Hepatocyte (in vitro differentiated cells): ENCODE measurements at regions not wholly inside any gene's neighbourhood (a gene's known extent, or its start where the extent isn't known, plus 50 kb on each side); places are given as distances from the start of the nearest gene placed in this dataset.

Source experiments
- CTCF ChIP-seq: fragments of 200-600 bp; sonication (generic); IDR thresholded peaks from 2 replicates; pipeline ENCODE4 v1.5.1; 2016; ENCODE audit warnings: antibody characterized with exemption, mild to moderate bottlenecking; ENCODE audit not compliant: poor library complexity
- EZH2 ChIP-seq: fragments of 200-600 bp; sonication (generic); IDR thresholded peaks from 2 replicates; pipeline ENCODE4 v1.6.1; 2016; ENCODE audit warnings: antibody characterized with exemption, mild to moderate bottlenecking, borderline replicate concordance
- EZH2phosphoT487 ChIP-seq: fragments of 200-600 bp; sonication (generic); IDR thresholded peaks from one replicate; pipeline ENCODE4 v1.6.1; 2018; ENCODE audit warnings: antibody characterized with exemption, mild to moderate bottlenecking, low read depth, moderate library complexity; ENCODE audit not compliant: unreplicated experiment, severe bottlenecking

GRCh38 chr7:52179934-52180333 lies 855.5 kb upstream of the POM121L12 start:
- TF ChIP-seq CTCF (no peak), EZH2 (no peak), EZH2phosphoT487 (no peak)
